IMR-90 (cell line): ENCODE measurements at regions not wholly inside any gene's neighbourhood (a gene's known extent, or its start where the extent isn't known, plus 50 kb on each side); places are given as distances from the start of the nearest gene placed in this dataset.

ENCODE experiments used
- ATAC-seq: fragments of 200-7000 bp; cut with Tn5 transposase; 2 replicates; pipeline ENCODE4 v1.9.1; 2020; ENCODE audit warnings: low read depth, mild to moderate bottlenecking, moderate library complexity
- BruUV-seq: library from RNA; stranded (reverse); fragments of 400-500 nt; replicated peaks from 2 replicates; lab custom pipeline; 2021; lab: Mats Ljungman, UMichigan
- CTCF ChIA-PET: fragments of 300-600 bp; formaldehyde crosslinking; extraction: SDS; loops from one replicate; lab custom pipeline; 2021; ENCODE audit warnings: antibody characterized with exemption; lab: Yijun Ruan, JAX
- POLR2A ChIA-PET: fragments of 300-600 bp; sonication (Branson Sonifier 250); formaldehyde crosslinking; loops from one replicate; lab custom pipeline; 2022; ENCODE audit warnings: antibody characterized with exemption; ENCODE audit not compliant: unreplicated experiment; lab: Charles Lee
- DNase-seq: peaks from one replicate; pipeline ENCODE4 v3.0.0; 2013
- H2AFZ ChIP-seq: replicated peaks from 2 replicates; pipeline ENCODE3; 2013; ENCODE audit warnings: low read length, mild to moderate bottlenecking; ENCODE audit not compliant: poor library complexity
- H2AK5ac ChIP-seq: 2 replicates; pipeline ENCODE4 v1.6.1; 2013; ENCODE audit warnings: low read depth, low read length, inconsistent platforms
- H2AK9ac ChIP-seq: replicated peaks from 2 replicates; pipeline ENCODE3; 2013; ENCODE audit warnings: mild to moderate bottlenecking, low read depth, low read length, moderate library complexity; ENCODE audit not compliant: poor library complexity
- H2BK120ac ChIP-seq: 2 replicates; pipeline ENCODE4 v1.6.1; 2013; ENCODE audit warnings: low read depth, low read length, inconsistent platforms
- H2BK15ac ChIP-seq: 3 replicates; pipeline ENCODE4 v1.6.1; 2013; ENCODE audit warnings: low read depth, low read length, inconsistent platforms
- H2BK20ac ChIP-seq: 2 replicates; pipeline ENCODE4 v1.6.1; 2013; ENCODE audit warnings: low read depth, mild to moderate bottlenecking, inconsistent platforms, low read length, moderate library complexity
- H2BK5ac ChIP-seq: 2 replicates; pipeline ENCODE4 v1.6.1; 2013; ENCODE audit warnings: mild to moderate bottlenecking, low read depth, low read length, inconsistent platforms; ENCODE audit not compliant: poor library complexity, severe bottlenecking
- H3K14ac ChIP-seq: replicated peaks from 2 replicates; pipeline ENCODE4 v1.6.1; 2013; ENCODE audit warnings: low read depth, low read length, inconsistent platforms
- H3K18ac ChIP-seq: 2 replicates; pipeline ENCODE4 v1.6.1; 2013; ENCODE audit warnings: low read depth, low read length, control low read depth
- H3K23ac ChIP-seq: 2 replicates; pipeline ENCODE4 v1.6.1; 2013; ENCODE audit warnings: low read depth, low read length, inconsistent platforms
- H3K27ac ChIP-seq: 2 replicates; pipeline ENCODE4 v1.5.1; 2013; ENCODE audit warnings: mild to moderate bottlenecking, control low read depth, low read length; ENCODE audit not compliant: insufficient read depth
- H3K27me3 ChIP-seq: 2 replicates; pipeline ENCODE4 v1.6.1; 2013; ENCODE audit warnings: low read length; ENCODE audit not compliant: control insufficient read depth, insufficient read depth
- H3K36me3 ChIP-seq: 2 replicates; pipeline ENCODE4 v1.6.1; 2013; ENCODE audit warnings: low read length, mixed read lengths; ENCODE audit not compliant: control insufficient read depth, insufficient read depth
- H3K4ac ChIP-seq: 2 replicates; pipeline ENCODE4 v1.6.1; 2013; ENCODE audit warnings: low read depth, low read length, inconsistent platforms
- H3K4me1 ChIP-seq: 2 replicates; pipeline ENCODE4 v1.6.1; 2013; ENCODE audit warnings: low read length, mixed read lengths; ENCODE audit not compliant: control insufficient read depth, insufficient read depth
- H3K4me2 ChIP-seq: 2 replicates; pipeline ENCODE4 v1.6.1; 2013; ENCODE audit warnings: low read depth, mild to moderate bottlenecking, control low read depth, low read length, moderate library complexity
- H3K4me3 ChIP-seq: 2 replicates; pipeline ENCODE4 v1.5.1; 2013; ENCODE audit warnings: low read depth, mild to moderate bottlenecking, control low read depth, low read length, moderate library complexity; ENCODE audit not compliant: insufficient read depth
- H3K56ac ChIP-seq: 2 replicates; pipeline ENCODE4 v1.6.1; 2013; ENCODE audit warnings: low read length, inconsistent platforms; ENCODE audit not compliant: insufficient read depth; ENCODE audit errors: extremely low read depth
- H3K79me1 ChIP-seq, 2 experiments: 2 replicates each; pipeline ENCODE4 v1.6.1; 2013; ENCODE audit warnings: low read length in 2 of 2, inconsistent platforms in 1 of 2, low read depth in 1 of 2
- H3K9ac ChIP-seq: 2 replicates; pipeline ENCODE4 v1.6.1; 2013; ENCODE audit warnings: low read depth, low read length, control low read depth
- H3K9me1 ChIP-seq: 2 replicates; pipeline ENCODE4 v1.6.1; 2013; ENCODE audit warnings: low read length, inconsistent platforms; ENCODE audit not compliant: insufficient read depth
- H3K9me3 ChIP-seq: 2 replicates; pipeline ENCODE4 v1.6.1; 2013; ENCODE audit warnings: low read length; ENCODE audit not compliant: control insufficient read depth, insufficient read depth
- H4K20me1 ChIP-seq: 2 replicates; pipeline ENCODE4 v1.6.1; 2013; ENCODE audit warnings: low read length, inconsistent platforms; ENCODE audit not compliant: insufficient read depth
- H4K5ac ChIP-seq: 2 replicates; pipeline ENCODE4 v1.6.1; 2013; ENCODE audit warnings: mild to moderate bottlenecking, low read depth, low read length, control low read depth
- H4K8ac ChIP-seq, 2 experiments: 2 replicates each; pipeline ENCODE4 v1.6.1; 2013; ENCODE audit warnings: low read depth in 2 of 2, low read length in 2 of 2, control low read depth in 1 of 2, inconsistent platforms in 1 of 2
- H4K91ac ChIP-seq: 2 replicates; pipeline ENCODE4 v1.6.1; 2013; ENCODE audit warnings: low read depth, low read length, inconsistent platforms; ENCODE audit not compliant: insufficient read depth
- BHLHE40 ChIP-seq: fragments of 150-350 bp; IDR thresholded peaks from 2 replicates; pipeline ENCODE4 v1.6.1; 2016; ENCODE audit warnings: mild to moderate bottlenecking, low read depth, low read length
- CTCF ChIP-seq: conservative IDR thresholded peaks from 2 replicates; pipeline ENCODE4 v1.5.1; 2012; ENCODE audit warnings: mild to moderate bottlenecking, low read depth, low read length, improper control_type of control experiment
- FOS ChIP-seq: fragments of 150-350 bp; IDR thresholded peaks from 2 replicates; pipeline ENCODE4 v1.6.1; 2016; ENCODE audit warnings: low read depth, low read length
- MAFK ChIP-seq: IDR thresholded peaks from 2 replicates; pipeline ENCODE4 v1.6.1; 2012; ENCODE audit warnings: low read depth, low read length, improper control_type of control experiment
- MAZ ChIP-seq: IDR thresholded peaks from 2 replicates; pipeline ENCODE4 v1.6.1; 2012; ENCODE audit warnings: low read depth, mild to moderate bottlenecking, low read length, improper control_type of control experiment, moderate library complexity, borderline replicate concordance
- NFE2L2 ChIP-seq: fragments of 150-350 bp; IDR thresholded peaks from 2 replicates; pipeline ENCODE4 v1.6.1; 2016; ENCODE audit warnings: low read depth, mild to moderate bottlenecking, low read length
- POLR2A ChIP-seq: IDR thresholded peaks from 2 replicates; pipeline ENCODE4 v1.6.1; 2012; ENCODE audit warnings: mild to moderate bottlenecking, low read depth, low read length
- RAD21 ChIP-seq: IDR thresholded peaks from 2 replicates; pipeline ENCODE4 v1.6.1; 2012; ENCODE audit warnings: low read length, improper control_type of control experiment
- RCOR1 ChIP-seq: IDR thresholded peaks from 2 replicates; pipeline ENCODE4 v1.6.1; 2012; ENCODE audit warnings: mild to moderate bottlenecking, low read length, improper control_type of control experiment; ENCODE audit not compliant: insufficient replicate concordance
- USF2 ChIP-seq: fragments of 150-350 bp; IDR thresholded peaks from 2 replicates; pipeline ENCODE4 v1.6.1; 2017; ENCODE audit warnings: mild to moderate bottlenecking, antibody characterized with exemption, low read length, low read depth
- WGBS, 2 experiments: methylation state at CpG; one replicate each; pipeline versions ENCODE4 v1.1.5 to v1.1.7; 2013; ENCODE audit warnings: missing lambda C conversion rate in 2 of 2; ENCODE audit not compliant: insufficient read length in 1 of 2; ENCODE audit errors: extremely low coverage in 2 of 2; 5-methylcytosine and 5-hydroxymethylcytosine counted together
- dilution Hi-C: fragments of 300-500 bp; cut with HindIII; formaldehyde crosslinking; loops from one replicate; pipeline ENCODE4 v1.14.3; 2018; ENCODE audit warnings: low sequenced_read_pairs; ENCODE audit not compliant: unreplicated experiment
- in situ Hi-C: fragments of 300-500 bp; cut with MboI; formaldehyde crosslinking; loops from 3 replicates; pipeline ENCODE4 v1.14.3; 2019; ENCODE audit warnings: low sequenced_read_pairs, inconsistent platforms, mixed read lengths
- intact Hi-C: fragments of 100-400 bp; cut with micrococcal nuclease; formaldehyde crosslinking; loops from 2 replicates; pipeline ENCODE4 v1.10.0; 2022

- Histone ChIP-seq H4K8ac (no peak overlapping the region), H4K5ac (no peak overlapping the region), H4K20me1 (no peaks in the 10 kb centered on the region), H3K9me1 (no peaks in the 10 kb centered on the region), H2BK15ac (no peak overlapping the region), H3K27ac (no peak overlapping the region), H2BK5ac (no peak overlapping the region), H3K23ac (no peak overlapping the region), H2AFZ (no peak overlapping the region), H3K36me3 (no peaks in the 10 kb centered on the region), H2AK5ac (no peak overlapping the region), H3K4ac (no peak overlapping the region), H3K9me3 (no peaks in the 10 kb centered on the region), H3K9ac (no peak overlapping the region), H3K14ac (no peak overlapping the region), H3K79me1 (no peaks in the 10 kb centered on the region), H3K4me3 (no peak overlapping the region), H3K4me2 (no peak overlapping the region), H3K56ac (no peak overlapping the region), H2BK20ac (no peak overlapping the region), H3K27me3 (no peaks in the 10 kb centered on the region; the same call in none of the 2 replicates), H2BK120ac (no peak overlapping the region), H4K91ac (no peak overlapping the region), H2AK9ac (no peak overlapping the region), H3K18ac (no peak overlapping the region), H3K4me1 (no peaks in the 10 kb centered on the region)
- dilution Hi-C loops = no loop called here
- TF ChIP-seq BHLHE40 (no peak), USF2 (no peak), FOS (no peak), RAD21 (no peak), MAFK (no peak), RCOR1 (no peak), POLR2A (no peak), NFE2L2 (no peak), MAZ (no peak), CTCF (no peak)
- in situ Hi-C loops = no loop called here
- no TSS peak for BruUV-seq
- no peak for ATAC-seq
- CTCF ChIA-PET = no interaction called here
- intact Hi-C loops = no loop called here
- no peak for DNase-seq
- POLR2A ChIA-PET = no interaction called here
- WGBS, 2 experiments = 86% methylated on average over 28 of the region's 41 CpGs; no CpG with 5 or more reads in 1 of the 2 experiments
These were observed 84.0 kb downstream of the SEC61B start for GRCh38 chr9:99305820-99306811.
